K562 (cell line): ENCODE measurements at regions not wholly inside any gene's neighbourhood (a gene's known extent, or its start where the extent isn't known, plus 50 kb on each side); places are given as distances from the start of the nearest gene placed in this dataset.

Source experiments
- CEBPB ChIP-seq: fragments of 450-650 bp; IDR thresholded peaks from 2 replicates; pipeline ENCODE4 v1.6.1; 2016; ENCODE audit warnings: missing genetic modification characterization, missing compliant biosample characterization
- EWSR1 ChIP-seq: fragments of 450-650 bp; IDR thresholded peaks from 2 replicates; pipeline ENCODE4 v1.6.1; 2018; ENCODE audit warnings: borderline replicate concordance, mild to moderate bottlenecking, low read depth, moderate library complexity; ENCODE audit not compliant: partially characterized antibody
- GABPA ChIP-seq: fragments of 200-800 bp; sonication (Bioruptor generic); conservative IDR thresholded peaks from 2 replicates; pipeline ENCODE4 v1.6.1; 2016; ENCODE audit warnings: low read depth, missing genetic modification characterization, missing compliant biosample characterization
- MEIS2 ChIP-seq: fragments of 450-650 bp; IDR thresholded peaks from 2 replicates; pipeline ENCODE4 v1.6.1; 2014; ENCODE audit warnings: mild to moderate bottlenecking; ENCODE audit not compliant: partially characterized antibody
- SIX5 ChIP-seq, 2 experiments: IDR thresholded peaks; 2 replicates each; pipeline ENCODE4 v1.6.1; 2011; ENCODE audit warnings: low read length in 2 of 2, borderline replicate concordance in 1 of 2, low read depth in 1 of 2, mild to moderate bottlenecking in 1 of 2, moderate library complexity in 1 of 2; ENCODE audit not compliant: insufficient read depth in 1 of 2
- ZNF282 ChIP-seq: sonication (generic); formaldehyde crosslinking; IDR thresholded peaks from 2 replicates; pipeline ENCODE4 v1.8.1; 2023; ENCODE audit warnings: missing genetic modification reagents
- ZNF589 ChIP-seq: fragments of 200-800 bp; sonication (Bioruptor generic); IDR thresholded peaks from 2 replicates; pipeline ENCODE4 v1.6.1; 2016; ENCODE audit warnings: low read depth, missing genetic modification characterization, missing compliant biosample characterization
- ZZZ3 ChIP-seq: fragments of 450-650 bp; IDR thresholded peaks from 2 replicates; pipeline ENCODE4 v1.6.1; 2016; ENCODE audit warnings: antibody characterized with exemption, mild to moderate bottlenecking, moderate library complexity
- TF ChIP-seq, protein P1 (sequence below), 3 experiments: IDR thresholded peaks in 2 of 3; conservative IDR thresholded peaks in 1 of 3; 2 replicates each; pipeline ENCODE4 v1.5.1; 2011 to 2012; ENCODE audit warnings: low read length in 3 of 3, mild to moderate bottlenecking in 3 of 3, control low read depth in 2 of 3, improper control_type of control experiment in 1 of 3, inconsistent platforms in 1 of 3, low read depth in 1 of 3, mixed read lengths in 1 of 3, moderate library complexity in 1 of 3; ENCODE audit not compliant: insufficient read depth in 2 of 3
- TF ChIP-seq, protein P2 (sequence below), 2 experiments: fragments of 450-650 bp; formaldehyde crosslinking in 1 of 2; IDR thresholded peaks; 2 replicates each; pipeline versions ENCODE4 v1.4.0 to v1.6.1; 2014 to 2020; ENCODE audit warnings: mild to moderate bottlenecking in 2 of 2, borderline replicate concordance in 1 of 2, low read depth in 1 of 2

DNA sequence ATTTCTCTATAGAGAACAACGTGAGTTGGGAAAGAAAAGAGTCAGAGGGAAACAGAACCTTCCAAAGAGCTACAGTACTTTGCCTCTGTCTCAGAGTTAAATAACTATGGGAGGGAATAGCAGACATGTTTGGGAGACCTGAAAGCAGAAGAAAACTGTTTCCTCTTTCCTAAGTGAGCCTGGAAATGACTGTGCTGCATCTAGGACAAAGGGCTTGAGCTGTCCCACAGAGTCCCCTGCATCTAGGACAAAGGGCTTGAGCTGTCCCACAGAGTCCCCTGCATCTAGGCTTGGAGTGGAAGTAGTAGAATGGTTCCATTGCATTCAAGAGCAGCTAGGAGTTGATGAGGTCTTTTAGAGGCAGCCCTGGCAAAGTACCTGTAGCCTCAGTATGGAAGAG is 149.7 kb downstream of the DKK1 start:
- TF ChIP-seq, protein P1, sequence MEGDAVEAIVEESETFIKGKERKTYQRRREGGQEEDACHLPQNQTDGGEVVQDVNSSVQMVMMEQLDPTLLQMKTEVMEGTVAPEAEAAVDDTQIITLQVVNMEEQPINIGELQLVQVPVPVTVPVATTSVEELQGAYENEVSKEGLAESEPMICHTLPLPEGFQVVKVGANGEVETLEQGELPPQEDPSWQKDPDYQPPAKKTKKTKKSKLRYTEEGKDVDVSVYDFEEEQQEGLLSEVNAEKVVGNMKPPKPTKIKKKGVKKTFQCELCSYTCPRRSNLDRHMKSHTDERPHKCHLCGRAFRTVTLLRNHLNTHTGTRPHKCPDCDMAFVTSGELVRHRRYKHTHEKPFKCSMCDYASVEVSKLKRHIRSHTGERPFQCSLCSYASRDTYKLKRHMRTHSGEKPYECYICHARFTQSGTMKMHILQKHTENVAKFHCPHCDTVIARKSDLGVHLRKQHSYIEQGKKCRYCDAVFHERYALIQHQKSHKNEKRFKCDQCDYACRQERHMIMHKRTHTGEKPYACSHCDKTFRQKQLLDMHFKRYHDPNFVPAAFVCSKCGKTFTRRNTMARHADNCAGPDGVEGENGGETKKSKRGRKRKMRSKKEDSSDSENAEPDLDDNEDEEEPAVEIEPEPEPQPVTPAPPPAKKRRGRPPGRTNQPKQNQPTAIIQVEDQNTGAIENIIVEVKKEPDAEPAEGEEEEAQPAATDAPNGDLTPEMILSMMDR (IDR thresholded peaks at IDR 0.05 in 2 of 3, conservative IDR thresholded peaks at IDR 0.05 in 1 of 3; ENCODE audit: insufficient read depth in 2 of 3, low read depth in 1 of 3, low read length in 3 of 3): no peak
- TF ChIP-seq GABPA (tag) (no peak), ZZZ3 (no peak), ZNF589 (CRISPR knock-in tag) (no peak), CEBPB (tag) (no peak), SIX5 (IDR thresholded peaks at IDR 0.05; ENCODE audit: borderline replicate concordance in 1 of 2, insufficient read depth in 1 of 2, low read depth in 1 of 2, low read length in 2 of 2) (no peak), MEIS2 (no peak), EWSR1 (no peak), ZNF282 (CRISPR knock-in tag) (no peak)
- TF ChIP-seq, protein P2, sequence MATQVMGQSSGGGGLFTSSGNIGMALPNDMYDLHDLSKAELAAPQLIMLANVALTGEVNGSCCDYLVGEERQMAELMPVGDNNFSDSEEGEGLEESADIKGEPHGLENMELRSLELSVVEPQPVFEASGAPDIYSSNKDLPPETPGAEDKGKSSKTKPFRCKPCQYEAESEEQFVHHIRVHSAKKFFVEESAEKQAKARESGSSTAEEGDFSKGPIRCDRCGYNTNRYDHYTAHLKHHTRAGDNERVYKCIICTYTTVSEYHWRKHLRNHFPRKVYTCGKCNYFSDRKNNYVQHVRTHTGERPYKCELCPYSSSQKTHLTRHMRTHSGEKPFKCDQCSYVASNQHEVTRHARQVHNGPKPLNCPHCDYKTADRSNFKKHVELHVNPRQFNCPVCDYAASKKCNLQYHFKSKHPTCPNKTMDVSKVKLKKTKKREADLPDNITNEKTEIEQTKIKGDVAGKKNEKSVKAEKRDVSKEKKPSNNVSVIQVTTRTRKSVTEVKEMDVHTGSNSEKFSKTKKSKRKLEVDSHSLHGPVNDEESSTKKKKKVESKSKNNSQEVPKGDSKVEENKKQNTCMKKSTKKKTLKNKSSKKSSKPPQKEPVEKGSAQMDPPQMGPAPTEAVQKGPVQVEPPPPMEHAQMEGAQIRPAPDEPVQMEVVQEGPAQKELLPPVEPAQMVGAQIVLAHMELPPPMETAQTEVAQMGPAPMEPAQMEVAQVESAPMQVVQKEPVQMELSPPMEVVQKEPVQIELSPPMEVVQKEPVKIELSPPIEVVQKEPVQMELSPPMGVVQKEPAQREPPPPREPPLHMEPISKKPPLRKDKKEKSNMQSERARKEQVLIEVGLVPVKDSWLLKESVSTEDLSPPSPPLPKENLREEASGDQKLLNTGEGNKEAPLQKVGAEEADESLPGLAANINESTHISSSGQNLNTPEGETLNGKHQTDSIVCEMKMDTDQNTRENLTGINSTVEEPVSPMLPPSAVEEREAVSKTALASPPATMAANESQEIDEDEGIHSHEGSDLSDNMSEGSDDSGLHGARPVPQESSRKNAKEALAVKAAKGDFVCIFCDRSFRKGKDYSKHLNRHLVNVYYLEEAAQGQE (IDR thresholded peaks at IDR 0.05; ENCODE audit: borderline replicate concordance): no peak
- TF ChIP-seq, protein P2 (CRISPR knock-in tag; IDR thresholded peaks at IDR 0.05; ENCODE audit: low read depth): no peak
